GM12878 (cell line): ENCODE measurements at regions not wholly inside any gene's neighbourhood (a gene's known extent, or its start where the extent isn't known, plus 50 kb on each side); places are given as distances from the start of the nearest gene placed in this dataset.

Experiments used
- HDAC6 ChIP-seq: fragments of 200-600 bp; sonication (generic); IDR thresholded peaks from one replicate; pipeline ENCODE4 v1.8.0; 2017; ENCODE audit warnings: antibody characterized with exemption; ENCODE audit not compliant: unreplicated experiment
- POLR2A ChIP-seq: IDR thresholded peaks from 2 replicates; pipeline ENCODE4 v1.6.1; 2011; ENCODE audit warnings: low read depth, mild to moderate bottlenecking, low read length
- RELA ChIP-seq: fragments of 450-650 bp; IDR thresholded peaks from 2 replicates; pipeline ENCODE4 v1.8.0; 2014; ENCODE audit warnings: borderline replicate concordance; ENCODE audit not compliant: partially characterized antibody
- TAF1 ChIP-seq: IDR thresholded peaks from 2 replicates; pipeline ENCODE4 v1.6.1; 2011; ENCODE audit warnings: mild to moderate bottlenecking, low read depth, low read length, borderline replicate concordance

- TF ChIP-seq RELA: no peak
- TF ChIP-seq POLR2A: no peak
- TF ChIP-seq TAF1: no peak
- TF ChIP-seq HDAC6: no peak
Measured at GRCh38 chr6:133114973-133115372, 126.2 kb upstream of the EYA4 start.
